ENCODE measurements at regions not wholly inside any gene's neighbourhood (a gene's known extent, or its start where the extent isn't known, plus 50 kb on each side); places are given as distances from the start of the nearest gene placed in this dataset.

DNA sequence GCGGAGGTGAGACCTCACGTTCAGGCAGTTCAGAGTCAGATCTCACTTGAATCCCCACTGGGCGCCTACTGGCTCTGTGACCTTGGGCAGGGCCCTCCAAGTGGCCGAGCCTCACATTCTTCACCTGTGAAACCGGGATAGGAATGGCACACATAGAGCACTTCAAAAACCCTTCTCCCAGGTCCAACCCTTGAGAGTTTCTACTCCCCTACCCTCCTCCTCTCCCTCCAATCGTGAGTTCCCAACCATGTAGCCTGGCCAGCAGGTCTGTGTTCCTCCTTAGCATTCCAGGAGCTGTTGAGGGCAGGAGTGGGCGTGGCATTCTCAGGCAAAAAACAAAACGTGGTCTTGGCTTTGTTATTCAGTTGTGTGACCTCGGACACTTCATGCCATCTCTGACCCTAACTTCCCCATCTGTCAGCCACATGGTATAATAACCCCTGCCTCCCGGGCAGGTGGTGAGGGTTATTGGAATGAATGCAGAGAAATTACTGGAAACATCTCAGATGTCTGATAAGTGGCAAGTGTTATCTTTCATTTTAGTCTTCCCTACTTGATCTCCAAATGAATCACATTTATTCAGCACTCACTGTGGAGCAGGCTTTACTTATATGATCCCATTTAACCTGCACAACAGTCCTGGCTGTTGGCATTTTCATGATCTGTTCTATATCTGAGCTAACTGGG is 112.8 kb upstream of the BOD1 start:
- Mint-ChIP-seq H3K4me1 (peaks cover 0 to 11% (median 0%) of the 10 kb centered on the region in 4 donors), H3K27me3 (peaks cover 0 to 1% (median 0%) of the 10 kb centered on the region in 5 donors), H3K36me3 (no peaks in the 10 kb centered on the region), H3K27ac (no peak overlapping the region), H3K4me3 (no peak overlapping the region), H3K9me3 (peaks cover 0 to 9% (median 0%) of the 10 kb centered on the region in 9 donors)
- POLR2A ChIA-PET: no interaction called here
- DNase-seq (peak in 1 of 10 donors; percentile 37), ATAC-seq (no peak)

GRCh38 chr5:173730632-173731298 is 114.3 kb upstream of the BOD1 start:
- DNase-seq (peak in 1 of 10 donors; percentile 37), ATAC-seq (no peak)
- no peaks in the 10 kb centered on the region for H3K36me3 Mint-ChIP-seq
- POLR2A ChIA-PET: no interaction called here
- H3K27ac Mint-ChIP-seq: peak overlapping the region in 1 of 10 donors; percentile 15
- H3K27me3 Mint-ChIP-seq: no peaks in the 10 kb centered on the region
- peaks cover 0 to 21% (median 0%) of the 10 kb centered on the region in 4 donors for H3K4me1 Mint-ChIP-seq
- no peak overlapping the region for H3K4me3 Mint-ChIP-seq
- peaks cover 0 to 4% (median 0%) of the 10 kb centered on the region in 9 donors for H3K9me3 Mint-ChIP-seq

DNA sequence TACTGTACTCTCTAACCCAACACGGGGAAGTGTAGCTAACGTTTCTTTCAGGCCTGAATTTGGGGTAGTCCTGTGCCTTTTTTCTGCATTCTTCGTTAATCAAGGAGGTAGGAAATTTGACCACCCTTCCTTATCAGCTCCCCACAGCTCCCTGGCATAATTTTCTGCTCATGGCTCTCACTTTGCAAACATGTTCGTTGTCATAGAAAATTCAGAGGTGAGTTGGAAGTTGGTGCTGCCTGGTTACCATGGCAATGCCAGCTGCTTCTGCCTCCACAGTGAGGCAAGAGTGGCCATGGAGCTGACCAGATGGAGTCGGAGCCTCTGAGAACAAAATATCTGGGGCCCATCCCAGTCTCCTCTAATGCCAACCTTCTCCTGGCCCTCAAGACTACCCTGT is 116.6 kb upstream of the BOD1 start:
- ATAC-seq: no peak
- Mint-ChIP-seq H3K4me3 (no peak overlapping the region), H3K4me1 (peaks cover 0 to 35% (median 0%) of the 10 kb centered on the region in 4 donors), H3K27me3 (no peaks in the 10 kb centered on the region), H3K9me3 (no peaks in the 10 kb centered on the region), H3K36me3 (no peaks in the 10 kb centered on the region), H3K27ac (peak overlapping the region in 1 of 10 donors; percentile 82)
- POLR2A ChIA-PET: no interaction called here
- DNase-seq: no peak

- POLR2A ChIA-PET: no interaction called here
- H3K27ac Mint-ChIP-seq: no peak overlapping the region
- no peak for ATAC-seq
Measured at GRCh38 chr5:173733425-173733824, 117.0 kb upstream of the BOD1 start.

GRCh38 chr5:173733831-173734501 is 117.5 kb upstream of the BOD1 start:
- Mint-ChIP-seq H3K4me1 (peaks cover 0 to 35% (median 0%) of the 10 kb centered on the region in 4 donors), H3K4me3 (no peak overlapping the region), H3K27me3 (no peaks in the 10 kb centered on the region), H3K27ac (no peak overlapping the region), H3K9me3 (no peaks in the 10 kb centered on the region), H3K36me3 (no peaks in the 10 kb centered on the region)
- ATAC-seq (no peak), DNase-seq (peak in 2 of 10 donors; percentile 4 to 40)
- POLR2A ChIA-PET: no interaction called here

More at GRCh38 chr5:173733425-173733824, 117.0 kb upstream of the BOD1 start:
- no peaks in the 10 kb centered on the region for H3K36me3 Mint-ChIP-seq
- DNase-seq: peak in 1 of 10 donors; percentile 44
- H3K4me1 Mint-ChIP-seq: peaks cover 0 to 35% (median 0%) of the 10 kb centered on the region in 4 donors
- no peaks in the 10 kb centered on the region for H3K27me3 Mint-ChIP-seq
- no peaks in the 10 kb centered on the region for H3K9me3 Mint-ChIP-seq
- H3K4me3 Mint-ChIP-seq: no peak overlapping the region

GRCh38 chr5:173734716-173735115 is 118.3 kb upstream of the BOD1 start:
- Mint-ChIP-seq H3K27ac (no peak overlapping the region), H3K4me3 (no peak overlapping the region), H3K27me3 (peaks cover 0 to 3% (median 0%) of the 10 kb centered on the region in 5 donors), H3K36me3 (no peaks in the 10 kb centered on the region), H3K9me3 (no peaks in the 10 kb centered on the region), H3K4me1 (peaks cover 0 to 35% (median 0%) of the 10 kb centered on the region in 4 donors)
- POLR2A ChIA-PET: no interaction called here
- DNase-seq (no peak), ATAC-seq (no peak)

- Mint-ChIP-seq H3K27ac (no peak overlapping the region), H3K9me3 (no peaks in the 10 kb centered on the region), H3K27me3 (peaks cover 0 to 5% (median 0%) of the 10 kb centered on the region in 5 donors), H3K4me1 (peaks cover 0 to 35% (median 0%) of the 10 kb centered on the region in 4 donors), H3K36me3 (no peaks in the 10 kb centered on the region), H3K4me3 (no peak overlapping the region)
- POLR2A ChIA-PET: no interaction called here
- no peak for ATAC-seq
- peak in 1 of 10 donors; percentile 34 for DNase-seq
Measured at GRCh38 chr5:173735184-173735583, 118.7 kb upstream of the BOD1 start.

DNA sequence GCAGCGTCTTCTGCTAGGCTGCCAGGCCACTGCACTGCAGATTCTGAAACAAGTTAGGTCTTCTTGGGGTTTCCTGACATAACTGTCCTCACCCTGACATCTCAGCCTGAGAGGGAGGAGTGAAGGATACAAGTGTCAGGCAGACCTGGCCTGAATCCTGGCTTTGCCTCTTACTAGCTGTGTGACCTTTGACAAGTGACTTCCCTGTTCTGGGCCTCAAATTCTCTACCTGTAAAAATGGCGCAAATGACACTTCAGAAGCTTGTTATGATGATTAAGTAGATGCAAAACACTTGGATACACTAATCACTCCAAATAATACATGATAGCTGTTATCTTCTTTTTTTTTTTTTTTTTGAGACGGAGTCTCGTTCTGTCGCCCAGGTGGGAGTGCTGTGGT is 119.2 kb upstream of the BOD1 start:
- Mint-ChIP-seq H3K27me3 (peaks cover 0 to 5% (median 0%) of the 10 kb centered on the region in 5 donors), H3K9me3 (no peaks in the 10 kb centered on the region), H3K4me1 (peaks cover 0 to 36% (median 0%) of the 10 kb centered on the region in 4 donors), H3K4me3 (no peak overlapping the region), H3K27ac (no peak overlapping the region), H3K36me3 (no peaks in the 10 kb centered on the region)
- no peak for ATAC-seq
- DNase-seq: peak in 1 of 10 donors; percentile 8
- POLR2A ChIA-PET: no interaction called here

DNA sequence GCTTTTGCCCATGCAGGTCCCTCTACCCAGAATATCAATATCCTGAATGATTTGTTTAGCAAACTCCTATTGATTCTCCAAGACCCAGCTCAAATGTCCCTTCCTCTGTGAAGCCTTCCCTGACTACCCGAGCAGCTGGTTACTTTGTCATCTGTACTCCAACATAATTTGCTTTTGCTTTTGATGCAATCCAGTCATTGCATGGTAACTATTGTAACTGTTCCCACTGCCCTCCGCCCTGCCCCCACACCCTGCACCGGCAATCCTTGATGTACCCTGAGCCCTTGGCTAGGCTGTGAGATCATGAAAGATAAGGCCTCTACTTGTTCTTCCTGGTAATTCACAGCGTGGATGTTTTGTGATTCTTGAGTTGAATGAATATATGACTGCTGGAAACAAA is 119.9 kb upstream of the BOD1 start:
- H3K4me3 Mint-ChIP-seq: no peak overlapping the region
- peaks cover 0 to 43% (median 0%) of the 10 kb centered on the region in 4 donors for H3K4me1 Mint-ChIP-seq
- POLR2A ChIA-PET: no interaction called here
- H3K36me3 Mint-ChIP-seq: no peaks in the 10 kb centered on the region
- DNase-seq: no peak
- peaks cover 0 to 5% (median 0%) of the 10 kb centered on the region in 5 donors for H3K27me3 Mint-ChIP-seq
- no peaks in the 10 kb centered on the region for H3K9me3 Mint-ChIP-seq
- ATAC-seq: no peak
- no peak overlapping the region for H3K27ac Mint-ChIP-seq

GRCh38 chr5:173736923-173737412 is 120.5 kb upstream of the BOD1 start:
- H3K36me3 Mint-ChIP-seq: no peaks in the 10 kb centered on the region
- no peaks in the 10 kb centered on the region for H3K9me3 Mint-ChIP-seq
- DNase-seq (peak in 2 of 10 donors; percentile 14 to 18), ATAC-seq (no peak)
- POLR2A ChIA-PET: interaction anchor here (0.6 kb wide), 1 partner anchor 176 kb away, joined by 4 read pairs; no protein-coding TSS in a partner anchor
- no peak overlapping the region for H3K27ac Mint-ChIP-seq
- H3K27me3 Mint-ChIP-seq: peaks cover 0 to 5% (median 0%) of the 10 kb centered on the region in 5 donors
- H3K4me3 Mint-ChIP-seq: no peak overlapping the region
- H3K4me1 Mint-ChIP-seq: peaks cover 0 to 47% (median 0%) of the 10 kb centered on the region in 4 donors

DNA sequence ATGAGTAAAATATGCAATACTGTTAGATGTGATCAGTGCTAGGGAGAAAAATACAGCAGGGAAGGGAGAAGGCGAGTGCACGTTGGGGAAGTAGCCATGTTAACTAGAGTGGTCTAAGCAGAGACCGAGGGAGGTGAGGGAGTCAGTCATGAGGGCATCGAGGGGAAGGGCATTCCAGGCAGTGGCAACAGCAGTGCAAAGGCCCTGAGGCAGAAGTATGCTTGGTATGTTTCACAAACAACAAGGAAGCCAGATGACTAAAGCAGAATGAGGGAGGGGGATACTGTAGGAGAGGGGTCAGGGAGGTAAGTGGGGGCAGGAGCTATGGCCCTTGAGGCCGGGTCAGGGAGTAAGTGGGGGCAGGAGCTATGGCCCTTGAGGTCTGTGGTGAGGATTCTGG is 123.3 kb upstream of the BOD1 start:
- Mint-ChIP-seq H3K36me3 (no peaks in the 10 kb centered on the region), H3K27ac (no peak overlapping the region), H3K4me3 (no peak overlapping the region), H3K4me1 (peaks cover 0 to 44% (median 0%) of the 10 kb centered on the region in 4 donors), H3K27me3 (peaks cover 0 to 5% (median 0%) of the 10 kb centered on the region in 5 donors), H3K9me3 (no peaks in the 10 kb centered on the region)
- POLR2A ChIA-PET: no interaction called here
- DNase-seq (no peak), ATAC-seq (no peak)

DNA sequence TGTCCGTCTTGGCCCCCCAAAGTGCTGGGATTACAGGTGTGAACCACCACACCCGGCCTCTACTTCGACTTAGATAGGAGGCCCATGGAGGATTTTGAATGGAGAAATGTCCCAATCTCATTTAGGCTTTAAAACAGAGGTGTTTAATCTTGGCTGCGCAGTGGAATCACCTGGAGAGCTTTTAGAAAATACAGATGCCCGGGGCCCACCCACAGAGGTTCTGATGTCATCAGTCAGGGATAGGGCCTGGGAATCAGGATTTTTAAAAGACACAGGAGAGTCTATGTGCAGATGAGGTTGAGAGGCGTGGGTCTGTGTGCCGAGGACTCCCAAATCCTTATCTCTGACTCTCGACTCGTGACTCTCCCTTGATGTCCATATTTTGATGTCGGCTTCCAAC is 124.0 kb upstream of the BOD1 start:
- POLR2A ChIA-PET: no interaction called here
- H3K4me1 Mint-ChIP-seq: peaks cover 0 to 44% (median 0%) of the 10 kb centered on the region in 4 donors
- H3K4me3 Mint-ChIP-seq: no peak overlapping the region
- no peak overlapping the region for H3K27ac Mint-ChIP-seq
- H3K36me3 Mint-ChIP-seq: no peaks in the 10 kb centered on the region
- DNase-seq (no peak), ATAC-seq (no peak)
- H3K9me3 Mint-ChIP-seq: no peaks in the 10 kb centered on the region
- peaks cover 0 to 5% (median 0%) of the 10 kb centered on the region in 5 donors for H3K27me3 Mint-ChIP-seq

DNA sequence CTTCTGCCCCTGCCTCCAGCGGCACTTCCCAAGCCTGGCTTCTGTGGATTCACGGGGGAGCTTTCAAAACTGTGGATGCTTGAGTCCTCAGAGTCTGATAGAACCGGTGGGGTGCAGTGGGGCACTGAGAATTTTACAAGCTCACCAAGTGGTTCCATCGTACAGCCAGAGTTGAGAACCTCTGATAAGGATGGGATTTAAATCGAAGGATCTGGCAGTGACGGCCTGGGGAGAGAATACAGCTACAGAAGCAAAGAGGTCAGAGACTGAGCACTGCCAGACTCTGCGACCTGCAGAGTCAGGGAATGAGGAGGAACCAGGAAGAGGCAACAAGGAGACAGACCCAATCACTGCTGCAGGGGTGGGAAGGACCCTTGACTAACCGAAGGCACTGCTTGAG is 124.6 kb upstream of the BOD1 start:
- Mint-ChIP-seq H3K27me3 (peaks cover 0 to 5% (median 0%) of the 10 kb centered on the region in 5 donors), H3K27ac (no peak overlapping the region), H3K4me1 (peaks cover 0 to 47% (median 0%) of the 10 kb centered on the region in 4 donors), H3K36me3 (no peaks in the 10 kb centered on the region), H3K4me3 (no peak overlapping the region), H3K9me3 (no peaks in the 10 kb centered on the region)
- no peak for DNase-seq
- ATAC-seq: no peak
- POLR2A ChIA-PET: no interaction called here

All from naive thymus-derived CD8-positive, alpha-beta T cell (primary cell).